Hepatocyte (in vitro differentiated cells): ENCODE measurements at regions not wholly inside any gene's neighbourhood (a gene's known extent, or its start where the extent isn't known, plus 50 kb on each side); places are given as distances from the start of the nearest gene placed in this dataset.

Experiments used
- EZH2 ChIP-seq: fragments of 200-600 bp; sonication (generic); IDR thresholded peaks from 2 replicates; pipeline ENCODE4 v1.6.1; 2016; ENCODE audit warnings: antibody characterized with exemption, mild to moderate bottlenecking, borderline replicate concordance
- TF ChIP-seq, protein P1 (sequence below): fragments of 200-600 bp; sonication (generic); IDR thresholded peaks from 2 replicates; pipeline ENCODE4 v1.5.1; 2016; ENCODE audit warnings: antibody characterized with exemption, mild to moderate bottlenecking; ENCODE audit not compliant: poor library complexity

DNA sequence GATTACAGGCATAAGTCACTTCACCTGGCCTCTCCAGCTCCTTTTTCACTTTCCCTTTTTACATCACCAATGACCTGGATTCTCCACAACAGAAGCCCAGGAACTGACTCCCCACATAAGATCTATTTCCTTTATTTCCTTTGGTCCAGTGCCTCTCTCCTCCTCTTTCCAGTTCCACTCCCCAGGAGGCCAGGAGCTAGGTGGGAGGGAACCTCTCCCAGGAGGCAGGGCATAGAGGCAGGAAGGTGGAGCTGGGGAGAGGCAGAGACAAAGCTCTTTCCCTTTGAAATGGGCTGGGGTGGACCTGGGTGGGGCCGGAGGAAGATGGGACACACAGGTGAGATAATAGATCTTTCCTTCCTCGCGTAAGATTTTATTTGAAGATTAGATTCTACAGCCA lies 318.3 kb upstream of the TNRC6C start:
- TF ChIP-seq, protein P1, sequence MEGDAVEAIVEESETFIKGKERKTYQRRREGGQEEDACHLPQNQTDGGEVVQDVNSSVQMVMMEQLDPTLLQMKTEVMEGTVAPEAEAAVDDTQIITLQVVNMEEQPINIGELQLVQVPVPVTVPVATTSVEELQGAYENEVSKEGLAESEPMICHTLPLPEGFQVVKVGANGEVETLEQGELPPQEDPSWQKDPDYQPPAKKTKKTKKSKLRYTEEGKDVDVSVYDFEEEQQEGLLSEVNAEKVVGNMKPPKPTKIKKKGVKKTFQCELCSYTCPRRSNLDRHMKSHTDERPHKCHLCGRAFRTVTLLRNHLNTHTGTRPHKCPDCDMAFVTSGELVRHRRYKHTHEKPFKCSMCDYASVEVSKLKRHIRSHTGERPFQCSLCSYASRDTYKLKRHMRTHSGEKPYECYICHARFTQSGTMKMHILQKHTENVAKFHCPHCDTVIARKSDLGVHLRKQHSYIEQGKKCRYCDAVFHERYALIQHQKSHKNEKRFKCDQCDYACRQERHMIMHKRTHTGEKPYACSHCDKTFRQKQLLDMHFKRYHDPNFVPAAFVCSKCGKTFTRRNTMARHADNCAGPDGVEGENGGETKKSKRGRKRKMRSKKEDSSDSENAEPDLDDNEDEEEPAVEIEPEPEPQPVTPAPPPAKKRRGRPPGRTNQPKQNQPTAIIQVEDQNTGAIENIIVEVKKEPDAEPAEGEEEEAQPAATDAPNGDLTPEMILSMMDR = no peak
- no peak for TF ChIP-seq EZH2
